ENCODE measurements at regions not wholly inside any gene's neighbourhood (a gene's known extent, or its start where the extent isn't known, plus 50 kb on each side); places are given as distances from the start of the nearest gene placed in this dataset.

DNA sequence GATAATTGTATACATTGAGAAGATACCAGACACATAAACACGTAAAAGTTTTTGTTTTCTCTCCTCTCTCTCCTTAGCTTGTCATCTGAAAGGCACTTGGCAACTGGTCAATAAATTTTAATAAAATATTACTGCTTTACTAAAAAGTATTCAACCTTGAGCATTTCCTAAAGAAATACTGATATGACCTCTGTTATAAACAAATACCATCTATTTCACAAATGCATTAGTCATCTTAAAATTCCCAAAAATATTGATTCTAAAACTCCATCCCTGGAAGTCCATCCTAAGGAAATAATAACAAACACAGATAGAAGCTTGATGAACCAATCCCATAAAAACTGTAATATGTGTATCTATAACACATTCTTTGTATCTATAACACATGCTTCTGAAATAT lies 483.2 kb downstream of the TLR4 start:
- no peak for DNase-seq (ENCODE audit: low read depth)

DNA sequence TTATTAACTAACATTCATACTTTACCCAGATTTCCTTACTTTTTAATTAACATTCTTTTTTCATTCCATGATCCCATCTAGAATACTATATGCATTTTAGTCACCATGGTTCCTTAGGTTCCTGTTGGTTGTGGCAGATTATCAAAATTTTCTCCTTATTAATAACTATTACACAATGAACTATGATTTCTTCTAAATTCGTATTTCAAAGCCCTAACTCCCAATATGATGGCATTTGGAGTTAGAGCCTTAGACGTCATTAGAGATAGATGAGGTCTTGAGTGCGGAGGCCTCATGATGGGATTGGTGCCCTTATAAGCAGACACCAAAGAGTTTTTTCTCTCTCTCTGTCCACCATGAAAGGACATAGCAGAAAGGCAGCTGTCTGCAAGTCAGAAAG lies 485.4 kb downstream of the TLR4 start:
- DNase-seq (ENCODE audit: low read depth), result no peak

DNA sequence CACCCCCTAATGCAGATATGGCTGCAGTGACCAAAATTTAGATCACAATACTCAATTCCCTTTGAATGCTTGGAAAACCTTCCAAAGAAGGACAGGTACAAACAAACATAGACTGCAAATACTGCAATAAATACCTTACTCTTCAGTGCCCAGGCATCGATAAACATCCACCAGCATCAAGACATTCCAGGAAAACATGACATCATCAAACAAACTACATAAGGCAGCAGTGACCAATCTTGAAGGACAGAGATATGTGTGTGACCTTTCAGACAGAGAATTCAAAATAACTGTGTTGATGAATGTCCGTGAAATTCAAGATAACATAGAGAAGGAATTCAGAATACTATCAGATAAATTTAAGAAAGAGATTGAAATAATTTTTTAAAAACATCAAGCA lies 488.6 kb downstream of the TLR4 start:
- DNase-seq (ENCODE audit: low read depth), result no peak

DNA sequence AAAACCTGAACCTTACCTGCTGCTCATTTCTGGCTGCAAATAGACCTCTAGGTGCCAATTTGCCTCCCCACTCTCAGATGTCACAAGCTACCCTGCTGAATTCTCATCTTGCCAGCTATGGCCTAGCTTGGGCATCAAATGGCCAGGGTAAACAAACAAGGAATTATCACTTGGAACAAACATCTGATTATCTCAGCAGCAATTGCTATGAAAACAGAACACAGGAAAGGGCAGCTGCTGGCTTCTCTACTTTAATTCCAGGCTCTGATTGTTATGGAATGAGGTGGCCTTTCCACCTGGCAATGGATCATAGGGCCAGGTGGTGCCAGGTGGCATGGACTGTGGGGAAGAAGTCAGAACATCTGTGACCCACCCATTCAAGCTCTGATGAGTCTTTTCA lies 505.1 kb downstream of the TLR4 start:
- DNase-seq (ENCODE audit: low read depth), result no peak

DNA sequence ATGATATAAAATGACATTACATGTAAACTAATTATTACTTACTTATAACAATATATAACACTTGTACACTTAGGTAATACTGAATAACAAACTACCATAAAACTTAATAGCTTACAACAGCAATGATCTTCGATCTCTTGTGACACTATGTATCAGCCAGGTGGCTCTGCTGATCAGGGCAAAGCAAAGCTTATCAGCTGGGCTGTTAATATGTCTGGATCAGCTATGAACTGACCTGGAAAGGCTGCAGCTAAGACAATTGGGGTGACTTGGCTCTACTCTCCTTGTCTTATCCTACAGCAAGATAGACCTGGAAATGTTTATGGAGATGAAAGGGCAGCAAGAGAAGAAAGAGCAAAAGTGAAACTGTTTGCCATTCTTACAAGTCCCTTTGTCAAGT lies 511.3 kb downstream of the TLR4 start:
- no peak for DNase-seq (ENCODE audit: low read depth)

DNA sequence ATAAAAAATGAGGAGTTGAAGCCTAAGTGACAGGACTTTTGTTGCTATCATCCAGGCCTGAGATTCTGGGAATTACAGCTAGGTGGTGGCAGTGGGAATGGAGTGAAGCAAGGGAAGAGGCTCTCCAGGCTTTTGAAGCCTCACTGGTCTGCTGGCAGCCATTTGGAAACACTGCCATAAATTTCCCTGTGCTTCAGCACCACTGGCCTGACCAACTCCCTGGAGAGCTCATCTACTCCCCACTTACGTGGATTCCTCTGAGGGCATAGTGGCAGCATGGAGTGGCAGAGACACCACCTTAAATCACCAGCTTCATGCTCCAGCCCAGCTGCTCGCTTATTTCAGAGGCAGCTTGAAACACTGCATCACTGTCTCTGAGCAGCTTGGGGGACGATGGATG lies 518.2 kb downstream of the TLR4 start:
- no peak for DNase-seq (ENCODE audit: low read depth)

DNA sequence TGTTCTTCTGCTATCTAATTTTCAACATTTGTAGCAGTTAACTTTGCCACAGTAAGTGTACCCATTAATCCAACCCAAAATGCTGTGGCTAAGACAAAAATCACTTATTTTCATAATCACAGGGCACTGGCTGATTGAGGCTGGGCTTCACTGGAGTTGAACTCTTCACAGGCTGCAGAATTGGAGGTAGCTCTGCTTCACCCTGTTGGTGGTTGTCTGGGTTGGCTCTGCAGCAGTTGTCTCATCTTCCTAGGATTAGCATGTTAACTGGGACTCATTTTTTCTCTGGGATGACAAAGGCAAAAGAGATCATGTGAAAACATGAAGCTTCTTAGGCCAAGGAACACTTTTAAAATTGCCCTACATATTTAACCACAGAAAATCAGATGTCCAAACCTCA lies 518.9 kb downstream of the TLR4 start:
- DNase-seq (ENCODE audit: low read depth), result no peak

DNA sequence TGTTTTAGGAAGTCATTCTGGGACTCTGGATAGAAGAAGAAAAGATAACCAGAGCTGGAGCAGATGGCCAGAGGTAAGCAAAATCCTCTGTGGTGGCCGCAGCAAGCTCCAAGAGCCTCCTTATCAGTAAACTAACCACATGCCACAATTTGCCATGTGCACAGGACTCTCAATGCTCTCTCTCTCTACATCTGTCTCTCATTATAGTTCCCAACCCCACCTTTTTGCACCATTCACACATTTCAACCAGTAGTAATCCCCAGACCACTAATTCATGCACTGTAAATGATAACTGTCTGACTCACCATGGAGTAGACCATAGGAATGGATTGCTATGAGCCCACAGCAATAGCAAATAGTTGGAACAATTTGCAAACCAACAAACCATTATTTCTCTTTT lies 526.1 kb downstream of the TLR4 start:
- no peak for DNase-seq (ENCODE audit: low read depth)

DNA sequence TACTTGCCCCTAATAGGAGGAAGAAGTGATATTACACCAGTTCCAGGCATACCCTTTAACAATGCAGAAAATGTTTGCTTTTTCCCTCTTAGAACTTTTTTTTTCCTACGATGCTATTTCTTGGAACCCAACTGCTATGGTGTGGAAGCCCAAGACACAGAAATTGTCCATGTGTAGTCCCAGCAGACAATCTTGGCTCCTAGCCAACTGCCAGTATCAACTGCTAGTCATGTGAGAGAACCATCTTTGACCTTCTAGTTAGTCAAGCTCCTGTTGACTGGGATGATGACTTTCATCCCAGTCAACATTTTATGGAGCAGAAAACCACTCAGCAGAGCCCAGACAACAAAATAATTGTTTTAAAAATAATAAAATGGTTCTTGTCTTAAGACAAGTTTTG lies 532.4 kb downstream of the TLR4 start:
- no peak for DNase-seq (ENCODE audit: low read depth)

DNA sequence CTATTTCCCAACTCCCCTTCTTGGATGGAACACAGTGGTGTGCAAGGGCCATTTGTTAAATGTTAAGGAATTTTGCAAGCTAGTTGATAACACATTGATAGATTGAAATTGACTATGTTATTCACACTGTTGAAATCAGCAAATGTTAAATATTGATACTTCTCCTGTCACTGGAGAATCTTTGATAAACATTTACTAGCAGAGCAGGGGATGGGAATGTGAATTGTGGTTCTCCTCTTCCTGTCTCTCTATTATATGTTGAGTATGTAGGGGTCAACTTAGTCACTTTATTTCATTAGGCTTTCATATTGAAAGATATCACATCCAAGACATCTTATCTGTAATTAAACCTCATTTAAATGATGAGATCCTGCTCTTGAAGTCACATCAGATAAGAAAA lies 533.9 kb downstream of the TLR4 start:
- no peak for DNase-seq (ENCODE audit: low read depth)

DNA sequence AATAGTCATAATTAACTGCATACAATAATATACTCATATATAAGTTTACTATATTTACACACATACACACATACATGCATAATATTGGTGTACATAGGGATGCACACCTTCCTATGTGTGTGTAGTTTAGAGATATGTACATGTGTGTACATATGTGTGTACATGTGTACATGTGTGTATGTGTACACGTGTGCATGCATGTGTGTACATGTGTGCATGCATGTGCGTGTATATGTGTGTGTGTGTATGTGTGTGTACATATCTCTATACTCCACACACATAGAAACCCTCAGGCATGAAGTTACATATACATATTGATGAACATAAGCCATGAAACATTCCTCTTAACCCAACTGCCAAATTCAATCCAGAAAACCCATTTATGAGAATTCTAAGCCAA lies 547.8 kb downstream of the TLR4 start:
- no peak for DNase-seq (ENCODE audit: low read depth)

DNA sequence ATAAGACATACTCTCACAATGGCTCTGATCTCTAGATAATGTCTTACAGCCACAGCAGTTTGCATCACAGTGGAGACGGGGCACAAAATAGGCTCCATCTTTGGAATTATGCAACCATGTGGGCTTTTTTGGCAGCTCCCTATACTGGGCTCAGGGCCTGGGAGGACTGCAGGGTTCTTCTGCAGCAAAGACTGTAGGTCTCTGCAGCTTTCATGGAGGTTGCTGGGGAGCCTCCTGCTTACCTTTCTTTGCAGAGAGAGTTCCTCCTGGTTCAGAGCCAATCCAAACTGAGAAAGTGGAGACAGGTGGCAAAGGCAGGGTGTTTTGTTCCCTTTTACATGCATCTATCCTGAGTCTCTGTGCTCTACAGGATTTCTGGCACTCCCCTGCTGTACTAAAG lies 558.0 kb downstream of the TLR4 start:
- no peak for DNase-seq (ENCODE audit: low read depth)

DNA sequence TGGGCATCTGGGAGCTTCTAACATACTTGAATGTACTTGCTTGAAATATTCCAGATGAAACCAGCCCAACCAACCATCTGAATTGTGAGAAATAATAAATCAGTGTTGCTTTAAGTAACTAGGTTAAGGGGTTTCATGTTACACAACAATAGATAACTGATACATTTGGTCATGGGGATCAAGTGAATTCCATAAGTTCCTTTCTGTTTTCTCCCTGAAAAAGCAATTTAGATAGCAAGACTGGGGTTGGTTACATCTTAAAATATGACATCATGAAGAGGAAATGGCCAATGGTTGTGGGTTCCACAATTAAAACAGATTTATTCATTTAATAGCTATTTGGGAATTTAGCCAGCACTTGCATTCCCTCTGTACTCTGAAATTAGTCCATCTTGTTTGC lies 559.7 kb downstream of the TLR4 start:
- no peak for DNase-seq (ENCODE audit: low read depth)

DNA sequence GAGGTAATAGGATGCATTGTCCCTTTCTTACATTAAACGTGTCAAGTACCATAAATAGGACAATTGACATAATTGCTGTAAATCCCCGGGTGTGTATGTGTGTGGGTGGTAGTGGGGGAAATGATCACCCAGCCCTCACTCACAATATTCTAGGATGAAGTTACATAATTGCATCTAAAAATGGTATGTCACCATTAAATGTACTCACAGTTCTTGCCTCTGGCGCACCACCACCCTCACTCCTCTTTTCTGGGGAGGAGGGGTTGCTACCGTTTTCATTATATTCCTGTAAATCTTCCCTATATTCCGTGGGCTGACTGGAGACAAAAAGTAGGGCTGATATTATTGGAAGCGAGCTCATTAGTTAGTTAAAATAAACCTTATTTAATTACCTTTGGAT lies 563.8 kb downstream of the TLR4 start:
- no peak for DNase-seq (ENCODE audit: low read depth)

DNA sequence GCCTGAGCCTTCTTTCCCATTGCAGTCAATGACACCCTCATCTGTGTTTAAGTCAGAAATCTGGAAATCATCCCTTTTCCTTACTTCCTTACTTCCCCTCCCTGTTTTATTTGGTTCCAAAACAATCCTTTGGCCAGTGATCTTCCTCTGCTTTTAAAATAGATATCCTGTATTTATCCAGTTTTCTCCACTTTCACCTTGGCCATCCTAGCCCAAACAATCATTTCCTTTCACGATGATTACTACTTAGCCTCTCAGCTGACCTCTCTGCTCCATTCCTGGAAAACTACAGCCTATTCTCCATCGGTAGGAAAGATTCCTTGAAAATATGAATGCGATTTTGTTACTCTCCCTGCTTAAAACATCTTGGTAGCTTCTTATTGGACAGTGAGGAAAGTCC lies 565.4 kb downstream of the TLR4 start:
- no peak for DNase-seq (ENCODE audit: low read depth)

DNA sequence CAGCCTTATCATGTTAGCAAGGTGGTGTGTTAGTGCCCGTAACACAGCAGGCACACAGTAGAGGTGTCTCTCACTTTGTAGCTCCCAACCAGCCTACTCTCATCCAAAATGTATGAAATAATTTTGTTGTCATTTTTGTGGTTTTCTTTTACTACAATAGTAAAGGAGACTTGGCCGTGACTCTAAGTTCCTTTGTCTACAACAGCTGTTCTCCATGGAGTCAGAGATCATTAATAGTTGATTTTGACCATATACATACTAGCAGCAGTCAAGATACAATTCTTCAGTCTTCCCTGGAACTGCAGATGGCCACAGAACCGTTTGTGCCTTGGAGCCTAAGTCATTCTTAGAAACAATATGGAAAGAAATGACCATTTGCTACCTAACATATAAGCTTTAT lies 567.1 kb downstream of the TLR4 start:
- no peak for DNase-seq (ENCODE audit: low read depth)

DNA sequence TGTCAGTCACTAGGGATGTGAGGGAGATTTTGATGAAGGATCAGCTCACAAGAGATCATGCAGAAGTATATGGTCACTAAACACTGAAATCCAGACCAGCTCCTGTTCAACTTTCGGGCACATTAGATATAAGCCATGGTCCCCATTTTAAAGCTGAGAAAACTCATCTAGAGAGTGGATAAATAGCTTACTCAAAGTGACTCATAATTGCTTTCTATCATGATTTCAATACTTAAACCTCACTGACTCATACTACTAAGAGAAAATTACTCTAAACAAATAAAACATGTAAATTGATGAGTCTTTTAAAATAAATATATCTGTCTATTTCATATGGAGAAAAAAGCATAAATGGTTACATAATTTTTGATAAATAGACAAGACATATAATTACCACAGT lies 567.7 kb downstream of the TLR4 start:
- DNase-seq (ENCODE audit: low read depth), result no peak

DNA sequence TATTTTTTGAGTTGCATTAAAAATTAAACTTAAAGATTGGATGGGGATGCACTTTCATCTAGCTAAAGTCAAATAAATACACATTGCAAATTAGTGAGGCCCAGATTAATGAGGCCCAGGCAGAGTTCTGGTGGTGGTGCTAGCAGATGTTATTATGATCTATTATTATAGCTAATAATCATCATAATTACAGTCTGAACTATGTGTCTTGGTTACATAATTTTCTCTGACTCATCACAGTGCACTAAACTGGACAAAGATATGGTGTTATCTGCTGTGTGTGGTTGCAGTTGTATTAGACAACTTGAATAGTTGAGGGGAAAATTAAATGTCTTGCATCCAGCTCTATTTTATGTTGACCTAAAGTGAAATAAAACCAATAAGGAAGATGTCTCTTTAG lies 568.8 kb downstream of the TLR4 start:
- DNase-seq (ENCODE audit: low read depth), result no peak

DNA sequence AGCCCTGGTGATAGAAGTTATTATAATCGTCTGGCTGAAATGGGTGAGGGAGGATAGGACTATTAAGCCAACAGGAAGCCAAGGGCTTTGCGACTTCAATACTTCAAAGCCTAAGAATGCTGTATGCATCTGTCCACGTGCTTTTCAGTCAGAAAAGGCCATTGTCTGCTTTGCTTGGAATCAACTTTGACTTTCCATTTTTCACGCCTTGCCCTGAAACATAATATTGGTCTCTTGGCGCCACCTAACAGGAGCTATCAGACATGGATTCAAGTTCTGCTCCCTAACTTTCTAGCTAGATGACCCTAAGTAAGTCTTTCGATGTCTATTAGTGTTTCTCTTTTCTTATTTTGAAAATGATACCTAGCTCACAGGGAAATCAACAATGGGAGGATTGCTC lies 572.6 kb downstream of the TLR4 start:
- no peak for DNase-seq (ENCODE audit: low read depth)

DNA sequence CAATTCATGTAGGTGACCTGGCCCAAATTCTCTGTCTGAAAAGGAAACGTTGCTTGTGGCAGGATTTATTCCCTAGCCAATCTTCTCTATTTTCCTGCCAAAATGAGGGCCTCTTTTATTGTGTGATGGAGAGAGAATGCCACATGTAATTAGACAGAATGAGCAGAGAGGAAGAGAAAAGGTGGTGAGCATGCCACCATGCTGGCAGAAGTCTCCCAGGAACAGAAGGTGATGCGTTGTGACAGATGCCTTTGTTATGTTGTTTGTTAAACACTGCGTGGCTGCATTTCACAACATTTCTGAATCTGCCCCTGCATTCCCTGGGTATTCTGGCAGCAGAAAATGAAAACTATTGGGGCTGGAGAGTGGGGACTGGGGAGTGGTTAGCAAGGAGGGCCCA lies 577.6 kb downstream of the TLR4 start:
- no peak for DNase-seq (ENCODE audit: low read depth)

DNA sequence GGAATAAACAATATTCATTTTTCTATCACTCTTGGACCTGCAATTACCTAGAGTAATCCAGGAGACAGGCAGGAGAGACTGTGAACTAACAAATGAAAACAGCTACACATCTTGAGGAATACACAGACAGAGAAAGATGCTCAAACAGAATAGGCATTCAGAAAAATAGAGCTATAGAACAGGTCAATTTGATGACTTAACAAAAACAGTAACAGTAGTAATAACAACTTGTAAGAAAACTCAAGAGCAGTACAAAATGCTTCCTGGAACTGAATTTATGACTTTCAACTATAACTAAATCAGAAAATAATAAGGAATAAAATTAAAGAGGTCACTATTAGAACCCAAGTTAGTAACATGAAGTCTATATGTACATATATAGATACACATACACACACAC lies 579.3 kb downstream of the TLR4 start:
- DNase-seq (ENCODE audit: low read depth), result no peak

DNA sequence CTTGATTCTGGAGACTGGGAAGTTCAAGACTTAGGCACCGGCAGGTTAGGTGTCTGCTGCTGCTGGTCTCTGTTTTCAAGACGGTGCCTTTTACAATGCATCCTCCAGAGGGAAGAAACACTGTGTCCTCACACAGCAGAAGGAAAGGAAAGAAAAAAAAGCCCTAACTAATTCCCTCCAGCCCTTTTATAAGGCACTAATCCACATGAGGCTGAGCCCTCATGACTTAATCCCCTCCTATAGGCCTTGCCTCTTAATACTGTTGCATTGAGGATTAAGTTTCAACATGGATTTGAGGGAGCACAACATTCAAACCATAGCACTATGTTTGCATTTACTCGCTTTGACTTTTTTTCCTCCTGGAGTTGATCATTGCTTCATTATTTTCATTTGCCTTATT lies 585.9 kb downstream of the TLR4 start:
- no peak for DNase-seq (ENCODE audit: low read depth)

DNA sequence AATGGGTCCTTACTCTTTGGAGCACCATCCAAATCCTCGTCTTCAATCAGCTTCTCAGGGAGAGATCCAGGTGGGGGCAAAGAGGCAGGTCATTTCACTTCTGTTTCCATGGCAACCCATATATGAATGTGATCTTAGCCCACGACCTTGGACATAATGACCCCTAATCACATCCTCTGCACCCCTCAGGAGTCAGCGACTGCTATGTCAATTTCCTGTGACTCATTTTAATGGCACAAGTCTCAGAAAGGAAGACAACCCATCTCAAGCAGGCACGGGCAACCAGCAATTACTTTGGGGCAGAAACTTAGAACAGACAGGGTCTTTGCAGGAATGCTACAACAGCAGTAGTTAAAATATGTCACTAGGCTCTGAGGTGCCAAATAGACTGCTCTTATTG lies 591.2 kb downstream of the TLR4 start:
- no peak for DNase-seq (ENCODE audit: low read depth)

DNA sequence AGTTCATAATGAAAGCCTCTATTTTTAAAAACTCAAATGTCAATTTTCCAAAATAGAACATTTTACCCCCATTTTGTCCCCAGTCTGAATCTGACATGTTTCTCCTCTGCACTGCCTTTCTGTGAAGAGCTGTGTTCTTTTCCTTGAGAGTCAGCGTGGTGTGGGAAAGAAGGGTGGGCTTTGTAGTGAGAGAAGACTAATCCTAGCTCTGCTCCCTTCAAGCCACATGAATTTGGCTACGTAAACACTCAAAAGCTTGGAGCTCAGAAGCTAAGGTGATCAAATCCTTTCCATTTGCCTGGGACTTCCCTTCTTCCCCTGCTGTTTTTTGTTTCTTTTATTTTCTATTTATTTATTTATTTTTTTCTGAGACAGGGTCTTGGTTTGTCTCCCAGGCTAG lies 598.5 kb downstream of the TLR4 start:
- DNase-seq (ENCODE audit: low read depth), result no peak

DNA sequence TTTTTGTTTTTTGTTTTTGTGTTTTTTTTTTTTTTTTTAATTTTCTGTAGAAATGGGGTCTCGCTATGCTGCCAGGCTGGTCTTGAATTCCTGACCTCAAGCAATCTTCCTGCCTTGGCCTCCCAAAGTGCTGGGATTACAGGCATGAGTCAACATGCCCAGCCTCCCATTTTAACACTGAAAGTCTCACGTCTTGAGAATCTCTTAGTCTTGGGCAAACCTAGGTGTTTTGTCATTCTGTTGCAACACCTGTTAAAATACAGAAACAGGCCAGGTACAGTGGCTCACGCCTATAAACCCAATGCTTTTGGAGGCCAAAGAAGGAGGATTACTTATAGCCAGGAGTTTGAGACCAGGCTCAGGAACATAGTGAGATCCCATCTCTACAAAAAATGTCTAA lies 599.0 kb downstream of the TLR4 start:
- DNase-seq (ENCODE audit: low read depth), result no peak

DNA sequence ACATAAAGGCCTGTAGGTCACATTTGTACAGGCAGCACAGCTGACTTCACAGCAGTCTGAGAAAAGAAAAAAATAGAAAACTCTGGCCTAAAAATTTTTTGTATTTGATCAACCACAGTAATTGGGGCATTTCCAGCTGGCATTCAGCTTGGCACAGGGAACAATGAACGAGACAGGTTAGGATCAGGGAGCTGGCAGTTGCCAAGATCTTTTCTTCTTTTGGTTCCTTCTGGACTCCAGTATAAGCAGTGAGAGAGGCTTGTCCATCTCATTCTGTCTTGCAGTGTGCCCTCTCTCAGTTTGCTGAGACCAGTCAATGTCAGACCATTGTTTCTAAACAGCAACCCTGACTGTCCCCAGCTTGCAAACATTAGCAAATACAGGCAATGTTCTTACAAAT lies 601.1 kb downstream of the TLR4 start:
- DNase-seq (ENCODE audit: low read depth), result no peak

Data from HS-27A (cell line).